ENCODE measurements at regions not wholly inside any gene's neighbourhood (a gene's known extent, or its start where the extent isn't known, plus 50 kb on each side); places are given as distances from the start of the nearest gene placed in this dataset.

DNA sequence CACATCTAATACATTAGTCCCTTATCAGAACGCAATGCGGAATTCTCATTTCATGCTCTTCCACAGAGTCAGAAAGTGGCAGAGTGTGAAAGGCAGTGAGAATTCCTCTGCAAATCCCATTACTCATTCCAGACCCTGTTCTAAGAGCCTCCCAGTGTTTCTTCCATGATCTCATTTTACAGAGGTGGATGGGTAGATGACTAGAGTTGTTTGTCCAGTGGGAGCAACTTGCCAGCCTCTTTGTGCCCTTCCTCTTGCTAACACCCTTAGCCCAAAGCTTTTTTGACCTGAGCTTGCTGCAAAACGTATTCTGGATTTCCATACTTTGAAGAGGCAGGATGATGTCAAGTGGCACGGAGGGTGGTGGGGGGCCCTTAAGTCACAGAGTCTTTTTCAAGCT, 467.7 kb upstream of the RGPD4 start:
- TF ChIP-seq, protein P1, sequence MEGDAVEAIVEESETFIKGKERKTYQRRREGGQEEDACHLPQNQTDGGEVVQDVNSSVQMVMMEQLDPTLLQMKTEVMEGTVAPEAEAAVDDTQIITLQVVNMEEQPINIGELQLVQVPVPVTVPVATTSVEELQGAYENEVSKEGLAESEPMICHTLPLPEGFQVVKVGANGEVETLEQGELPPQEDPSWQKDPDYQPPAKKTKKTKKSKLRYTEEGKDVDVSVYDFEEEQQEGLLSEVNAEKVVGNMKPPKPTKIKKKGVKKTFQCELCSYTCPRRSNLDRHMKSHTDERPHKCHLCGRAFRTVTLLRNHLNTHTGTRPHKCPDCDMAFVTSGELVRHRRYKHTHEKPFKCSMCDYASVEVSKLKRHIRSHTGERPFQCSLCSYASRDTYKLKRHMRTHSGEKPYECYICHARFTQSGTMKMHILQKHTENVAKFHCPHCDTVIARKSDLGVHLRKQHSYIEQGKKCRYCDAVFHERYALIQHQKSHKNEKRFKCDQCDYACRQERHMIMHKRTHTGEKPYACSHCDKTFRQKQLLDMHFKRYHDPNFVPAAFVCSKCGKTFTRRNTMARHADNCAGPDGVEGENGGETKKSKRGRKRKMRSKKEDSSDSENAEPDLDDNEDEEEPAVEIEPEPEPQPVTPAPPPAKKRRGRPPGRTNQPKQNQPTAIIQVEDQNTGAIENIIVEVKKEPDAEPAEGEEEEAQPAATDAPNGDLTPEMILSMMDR (IDR thresholded peaks at IDR 0.05): no peak
- TF ChIP-seq EP300 (IDR thresholded peaks at IDR 0.05): no peak
- TF ChIP-seq POLR2AphosphoS5 (IDR thresholded peaks at IDR 0.05): no peak

Measured in upper lobe of left lung (tissue), 4 donors.